NCI-H128 (cell line): ENCODE measurements at regions not wholly inside any gene's neighbourhood (a gene's known extent, or its start where the extent isn't known, plus 50 kb on each side); places are given as distances from the start of the nearest gene placed in this dataset.

Experiments
- DNase-seq: peaks from one replicate; lab custom pipeline; 2025; ENCODE audit not compliant: unreplicated experiment; lab: John Stamatoyannopoulos, UW

DNA sequence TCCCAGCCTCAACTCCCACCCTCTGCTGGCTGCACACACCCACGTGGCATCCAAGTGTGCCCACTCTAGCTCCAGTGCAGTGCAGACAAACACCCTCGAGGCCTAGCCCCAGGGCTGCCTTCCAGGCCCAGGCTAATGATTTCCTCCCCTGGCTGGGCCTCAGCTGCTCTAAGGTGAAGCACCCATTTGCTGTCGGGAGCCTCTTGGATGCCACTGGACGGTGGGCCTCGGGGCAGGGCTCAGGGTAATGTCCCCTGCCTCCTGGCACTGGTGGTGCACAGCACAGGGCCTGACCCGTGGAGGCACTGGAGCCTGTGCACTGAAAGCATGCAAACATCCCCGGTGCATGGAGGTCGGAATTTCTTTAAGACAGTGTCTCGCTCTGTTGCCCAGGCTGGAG, 635.2 kb downstream of the TBC1D22A start:
- no peak for DNase-seq

DNA sequence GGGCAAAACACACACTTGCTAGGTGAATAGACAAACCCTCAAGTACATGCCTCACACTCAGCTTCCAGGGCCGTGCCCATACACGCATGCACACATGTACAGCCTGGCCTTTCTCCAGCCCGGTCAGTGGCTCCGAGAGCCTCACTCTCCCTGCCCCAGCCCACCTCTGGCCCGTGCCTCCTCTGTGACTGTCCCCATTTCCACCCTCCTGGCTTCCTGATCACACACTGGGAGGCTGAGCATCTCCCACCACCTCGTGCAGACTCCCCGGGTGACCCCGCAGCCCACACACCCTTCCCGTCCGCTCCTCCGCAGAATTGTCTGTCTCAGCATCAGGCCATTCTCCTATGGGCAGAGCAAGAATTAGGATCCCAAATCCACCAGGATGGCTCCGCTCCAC, 634.1 kb downstream of the TBC1D22A start:
- DNase-seq: no peak

DNA sequence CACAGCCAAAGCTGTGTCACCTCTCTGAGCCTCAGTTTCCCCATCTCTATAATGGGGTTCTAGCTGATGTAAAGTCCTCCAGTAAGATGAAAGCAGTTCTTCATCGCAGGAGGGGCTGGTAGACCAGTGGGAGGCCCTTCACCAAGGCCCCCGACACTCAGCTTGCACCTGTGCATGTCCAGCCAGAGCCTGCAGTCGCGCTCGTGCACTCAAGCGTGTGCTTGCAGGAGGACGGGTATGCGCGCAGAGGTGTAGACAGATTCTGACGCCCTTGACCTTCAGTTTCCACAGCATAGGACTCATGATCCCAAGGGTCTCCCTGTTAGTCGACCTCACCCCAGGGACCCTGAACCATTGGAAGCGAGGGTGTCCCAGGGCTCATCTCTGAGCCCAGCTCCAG, 633.7 kb downstream of the TBC1D22A start:
- DNase-seq: no peak

DNA sequence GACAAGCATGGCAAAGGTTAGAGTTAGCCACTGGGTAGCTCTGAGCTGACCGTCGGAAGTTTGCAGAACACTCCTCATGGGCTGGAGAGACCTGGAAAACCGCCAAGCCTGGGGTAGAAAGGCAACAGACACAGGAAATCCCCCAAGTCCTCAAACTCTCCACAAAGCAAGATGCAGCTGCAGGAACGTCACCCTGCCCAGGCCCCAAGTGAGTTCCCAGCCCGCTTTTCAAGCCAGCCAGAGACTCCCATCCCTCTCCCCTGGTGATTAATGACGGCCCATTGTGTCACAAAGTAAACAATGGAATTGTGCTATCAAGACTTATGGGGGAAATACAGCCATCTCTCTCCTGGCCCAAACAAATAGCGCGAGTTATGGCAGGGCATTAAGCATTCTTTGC, 633.0 kb downstream of the TBC1D22A start:
- DNase-seq: no peak

DNA sequence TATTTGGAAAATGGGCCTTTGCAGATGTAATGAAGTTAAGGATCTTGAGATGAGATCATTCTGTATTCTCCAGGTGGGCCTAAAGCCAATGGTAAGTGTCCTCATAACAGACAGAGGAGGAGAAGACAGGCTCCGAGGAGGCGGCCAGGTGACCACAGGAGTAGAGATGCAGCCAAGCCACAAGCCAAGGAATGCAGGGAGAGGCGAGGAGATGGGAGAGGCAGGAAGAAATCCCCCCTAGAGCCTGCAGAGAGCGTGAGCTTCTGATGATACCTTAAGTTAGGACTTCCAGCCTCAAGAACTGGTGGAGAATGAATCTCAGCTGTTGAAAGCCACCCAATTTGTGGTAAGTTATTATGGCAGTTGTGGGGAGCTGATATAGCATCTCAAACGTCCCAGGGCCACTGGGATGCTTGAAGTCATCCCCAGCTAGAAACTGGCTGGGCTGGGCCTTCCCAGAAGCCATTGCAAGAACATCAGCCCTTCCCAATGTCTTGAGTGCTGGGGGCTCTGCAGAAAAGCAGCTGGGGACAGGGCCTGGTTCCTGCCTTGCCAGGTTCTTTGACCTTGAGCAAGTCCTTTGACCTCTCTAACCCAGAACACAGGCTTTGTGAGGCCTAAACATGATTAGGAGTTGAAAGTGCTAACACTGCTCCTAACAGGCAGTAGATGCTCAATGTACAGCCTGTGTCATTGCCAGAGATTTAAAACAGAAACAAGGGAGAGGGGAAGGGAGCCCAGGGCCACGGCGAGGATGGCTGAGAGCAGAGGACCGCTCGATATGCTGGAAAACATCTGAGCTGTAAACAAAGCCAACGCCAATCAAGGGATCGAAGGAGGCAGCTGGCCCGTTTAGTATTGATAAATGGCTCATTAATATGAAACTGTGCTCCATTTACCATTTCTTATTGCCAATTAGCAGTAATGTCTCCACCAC, 632.3 kb downstream of the TBC1D22A start:
- no peak for DNase-seq

DNA sequence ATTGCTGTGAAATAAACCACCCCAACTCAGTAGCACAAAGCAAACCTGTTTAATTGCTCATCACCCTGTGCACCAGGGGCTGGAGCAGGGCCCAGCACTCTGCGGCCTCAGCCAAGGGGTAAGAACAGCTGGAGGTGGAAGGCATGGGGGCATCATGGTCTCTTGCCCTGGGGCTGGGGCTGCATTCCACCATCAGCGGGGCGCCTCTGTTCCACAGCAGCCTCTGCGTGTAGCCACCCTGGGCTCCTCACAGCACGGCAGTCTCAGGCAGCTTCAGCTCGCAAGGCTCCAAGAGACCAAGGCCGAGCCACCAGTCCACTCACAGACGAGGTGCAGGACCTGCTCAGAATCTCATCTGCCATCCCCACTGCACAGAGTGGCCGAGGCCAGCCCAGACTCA, 630.7 kb downstream of the TBC1D22A start:
- DNase-seq: no peak

DNA sequence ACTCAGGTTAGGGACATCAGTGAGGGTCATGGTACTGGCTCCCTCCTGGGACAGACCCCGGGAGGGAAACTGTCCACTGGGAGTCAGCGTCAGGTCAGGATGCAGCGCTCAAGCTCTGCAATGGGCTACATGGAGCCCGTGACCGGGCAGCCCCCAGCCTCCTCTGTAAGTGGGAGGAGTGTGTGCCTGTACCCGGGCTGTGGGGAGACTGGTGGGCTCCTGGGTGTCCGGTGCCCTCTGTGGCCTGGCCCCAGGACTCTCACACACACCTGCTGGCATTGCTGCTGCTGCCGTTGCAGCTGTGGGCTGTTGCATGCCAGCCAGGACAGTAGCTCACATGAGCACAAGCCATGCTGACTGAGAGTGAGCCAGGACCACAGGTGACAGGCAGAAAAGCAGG, 630.3 kb downstream of the TBC1D22A start:
- no peak for DNase-seq

DNA sequence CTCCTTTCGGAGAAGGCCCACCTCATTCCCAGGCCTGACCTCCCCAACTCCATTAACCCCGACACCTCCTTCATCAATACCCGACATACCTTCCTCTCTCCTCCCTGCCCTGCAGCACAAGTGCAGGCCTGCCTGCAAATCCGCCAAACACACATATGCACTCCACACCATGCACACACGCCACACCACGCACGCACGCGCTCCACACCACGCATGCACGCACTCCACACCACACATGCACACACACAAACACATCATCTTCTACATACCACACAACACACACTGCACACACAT, 629.6 kb downstream of the TBC1D22A start:
- DNase-seq: no peak

DNA sequence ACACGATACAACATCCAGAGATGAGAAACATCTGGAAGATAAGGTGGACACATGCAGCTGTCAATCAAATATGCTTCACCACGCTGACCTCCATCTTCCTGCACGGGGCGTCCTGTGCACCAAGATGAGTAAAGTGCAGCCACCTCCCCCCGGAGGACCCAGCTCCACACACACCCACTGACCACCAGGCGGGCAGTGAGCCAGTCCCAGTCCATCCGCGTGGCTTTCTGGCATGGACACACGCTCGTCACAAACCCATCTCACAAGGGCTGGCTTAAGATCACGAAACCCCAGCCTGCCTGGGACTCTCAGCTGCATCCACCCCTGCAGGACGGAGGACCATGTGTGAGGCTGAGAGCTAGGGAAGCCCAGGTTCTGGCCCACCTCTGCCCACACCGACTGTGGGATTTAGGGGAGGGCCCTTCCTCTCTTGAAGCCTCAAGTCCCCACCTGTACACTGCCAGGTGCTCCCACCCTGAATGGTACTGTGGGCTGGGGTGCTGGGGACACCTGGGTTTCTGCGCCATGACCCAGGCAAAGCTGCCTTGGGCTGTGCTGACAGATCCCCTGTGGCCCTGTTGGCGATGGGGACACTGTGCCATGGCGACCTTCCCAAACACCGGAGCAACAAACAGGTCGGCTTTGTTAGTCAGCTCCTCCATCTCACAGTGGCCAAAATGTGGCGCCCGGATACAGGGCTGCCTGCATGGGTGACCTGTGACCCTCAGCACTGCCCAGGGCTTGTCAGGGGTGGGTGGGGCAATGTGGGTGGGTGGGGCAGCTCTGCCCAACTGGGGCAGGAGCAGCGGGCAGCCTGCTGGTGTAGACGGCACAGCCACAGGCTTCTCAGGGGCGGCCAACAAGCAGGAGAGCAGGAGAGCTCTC, 629.0 kb downstream of the TBC1D22A start:
- no peak for DNase-seq

DNA sequence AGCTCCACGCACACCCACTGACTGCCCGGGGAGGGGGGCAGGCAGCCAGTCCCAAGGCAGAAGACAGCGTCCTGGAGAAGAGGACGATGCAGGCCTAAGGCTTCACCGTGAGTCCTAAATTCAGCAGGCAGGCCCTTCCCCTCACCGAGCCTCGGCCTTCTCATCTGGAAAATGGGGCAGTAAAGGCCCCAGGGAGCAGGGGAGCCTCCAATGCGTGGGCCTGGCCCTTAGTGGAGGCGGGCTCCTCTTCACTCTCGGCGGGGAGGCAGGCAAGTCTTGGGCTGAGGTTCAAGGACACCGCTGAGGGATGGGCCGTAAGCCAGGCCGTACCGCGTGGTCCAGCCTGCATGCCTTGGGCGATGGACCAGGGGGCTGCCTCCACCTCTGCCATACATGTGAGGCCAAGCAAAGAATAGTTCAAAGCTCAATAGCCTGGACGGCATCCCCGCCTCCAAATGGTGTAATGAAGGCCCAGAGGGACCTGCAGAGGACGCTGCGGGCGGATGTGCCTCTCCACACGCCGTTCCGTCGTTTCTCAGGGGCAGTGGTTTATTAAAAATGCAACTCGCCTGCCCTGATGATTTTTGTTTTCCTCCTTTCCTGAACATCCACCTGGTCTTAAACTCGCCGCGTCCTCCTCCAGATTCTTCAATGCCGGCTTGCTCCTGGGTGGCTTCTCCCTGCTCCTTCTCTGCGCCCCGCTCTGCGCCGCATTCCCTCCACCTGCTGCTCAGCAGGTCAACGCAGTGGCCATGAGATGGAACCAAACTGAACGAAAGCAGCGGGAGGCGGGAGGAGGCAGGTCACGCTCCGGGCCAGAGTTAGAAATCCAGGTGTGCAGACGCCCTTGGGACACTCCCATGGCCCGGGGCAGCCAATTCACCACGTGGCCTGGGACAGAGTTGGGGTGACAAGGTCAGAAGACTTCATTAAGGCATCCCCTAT, 627.8 kb downstream of the TBC1D22A start:
- DNase-seq: no peak

DNA sequence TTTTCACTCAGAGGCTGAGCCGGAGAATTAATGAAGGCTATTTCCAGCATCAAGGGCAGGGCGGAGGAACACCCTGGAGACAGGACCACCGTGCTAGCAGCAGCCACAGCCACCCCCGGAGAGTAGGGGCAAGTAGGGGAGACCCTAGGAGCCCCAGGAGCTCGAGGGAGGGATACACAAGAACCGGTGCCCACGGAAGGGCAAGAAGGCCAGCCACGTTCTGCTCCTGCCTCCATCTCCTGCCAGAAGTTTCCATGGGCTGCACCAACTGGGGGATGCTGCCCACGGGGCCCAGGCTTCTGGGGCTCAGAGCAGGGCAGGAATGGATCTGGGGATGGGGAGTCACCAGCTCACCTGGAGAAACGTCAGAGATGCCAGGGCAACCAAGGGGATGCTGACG, 626.8 kb downstream of the TBC1D22A start:
- DNase-seq: no peak

DNA sequence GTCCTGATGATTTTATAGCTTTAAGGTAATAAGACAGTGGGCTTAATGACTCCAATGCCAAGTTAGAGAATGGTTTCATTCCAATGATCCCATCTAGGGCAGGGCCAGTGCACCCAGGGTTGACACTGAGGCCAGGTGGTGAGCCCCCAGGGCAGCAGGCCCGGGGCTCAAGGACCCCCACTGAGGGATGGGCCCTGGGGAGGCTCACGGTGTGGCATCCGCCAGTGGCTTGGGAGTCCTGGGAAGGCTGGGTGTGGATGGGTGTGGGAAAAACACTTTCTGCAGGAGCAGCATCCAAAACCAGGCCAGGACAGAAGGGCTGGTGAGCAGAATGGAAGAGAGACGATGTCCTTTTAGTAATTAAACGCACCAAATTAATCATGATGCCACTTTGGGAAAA, 626.3 kb downstream of the TBC1D22A start:
- DNase-seq: no peak

DNA sequence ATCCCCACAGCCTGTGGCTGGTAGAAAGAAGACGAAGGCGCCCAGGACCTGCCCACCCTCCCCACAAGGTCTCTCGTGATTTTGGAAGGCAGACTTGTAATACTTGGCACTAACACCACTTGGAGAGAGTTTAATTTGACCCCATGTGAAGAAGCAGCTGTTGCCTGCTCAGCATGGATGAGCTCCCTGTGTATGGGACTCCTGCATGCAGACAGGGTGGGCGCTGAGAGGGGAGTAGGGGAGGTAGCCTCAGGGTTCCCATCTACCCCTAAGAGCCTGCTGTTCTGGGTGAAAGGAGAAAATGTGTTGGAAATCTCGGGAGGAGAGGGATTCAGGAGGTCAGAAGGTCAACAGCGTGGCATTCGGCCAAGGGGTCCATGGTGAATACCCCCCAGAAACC, 625.9 kb downstream of the TBC1D22A start:
- DNase-seq: no peak

DNA sequence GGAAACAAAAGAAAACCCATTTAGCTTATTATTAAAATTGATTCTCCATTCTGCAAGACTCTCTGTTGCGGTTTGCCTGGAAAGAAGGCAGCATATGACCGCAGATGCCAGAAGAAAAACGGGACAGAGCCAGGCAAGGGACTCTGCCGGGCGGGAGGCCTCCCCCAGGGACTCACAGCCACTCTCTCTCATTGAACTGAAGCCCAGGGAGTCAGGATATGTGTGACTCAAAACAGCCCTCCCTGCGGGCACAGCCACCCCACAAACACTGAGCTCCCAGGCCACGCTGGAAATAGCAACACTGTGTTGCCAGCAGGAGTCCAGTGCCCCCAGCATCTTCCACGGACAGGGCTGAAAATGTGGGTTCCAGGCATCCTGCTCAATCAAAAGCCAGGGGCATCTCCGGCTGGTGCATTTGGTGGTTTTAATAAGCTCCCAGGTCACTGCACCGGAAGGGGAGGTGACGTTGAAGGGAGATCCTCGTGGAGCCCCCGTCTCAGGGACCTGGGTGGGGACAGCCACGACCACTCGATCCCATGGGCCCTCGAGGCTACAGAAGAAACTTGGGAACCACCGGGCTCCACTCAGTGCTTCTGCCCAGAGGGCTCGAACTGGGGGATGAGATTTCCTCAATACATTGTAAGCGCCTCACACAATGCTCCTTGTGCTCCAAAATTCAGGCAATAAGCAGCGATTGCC, 624.5 kb downstream of the TBC1D22A start:
- no peak for DNase-seq

DNA sequence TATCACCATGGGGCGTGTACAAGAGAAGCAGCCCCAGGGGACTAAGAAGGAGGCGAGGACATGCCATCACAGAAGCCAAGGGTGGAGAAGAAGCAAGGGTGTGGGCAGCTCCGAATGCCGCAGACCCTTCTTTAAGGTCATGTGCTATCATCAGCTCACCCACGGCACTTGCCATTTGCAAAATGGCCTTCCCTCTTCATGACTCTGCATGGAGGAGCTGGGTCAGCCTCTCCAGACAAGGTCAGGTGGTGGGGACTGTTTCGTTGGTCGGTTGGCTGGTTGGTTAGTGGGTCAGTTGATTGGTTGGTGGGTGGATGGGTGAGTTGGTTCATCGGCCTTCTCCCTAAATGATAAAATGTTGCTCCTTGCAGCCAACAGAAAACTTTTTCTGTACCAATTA, 622.5 kb downstream of the TBC1D22A start:
- no peak for DNase-seq

DNA sequence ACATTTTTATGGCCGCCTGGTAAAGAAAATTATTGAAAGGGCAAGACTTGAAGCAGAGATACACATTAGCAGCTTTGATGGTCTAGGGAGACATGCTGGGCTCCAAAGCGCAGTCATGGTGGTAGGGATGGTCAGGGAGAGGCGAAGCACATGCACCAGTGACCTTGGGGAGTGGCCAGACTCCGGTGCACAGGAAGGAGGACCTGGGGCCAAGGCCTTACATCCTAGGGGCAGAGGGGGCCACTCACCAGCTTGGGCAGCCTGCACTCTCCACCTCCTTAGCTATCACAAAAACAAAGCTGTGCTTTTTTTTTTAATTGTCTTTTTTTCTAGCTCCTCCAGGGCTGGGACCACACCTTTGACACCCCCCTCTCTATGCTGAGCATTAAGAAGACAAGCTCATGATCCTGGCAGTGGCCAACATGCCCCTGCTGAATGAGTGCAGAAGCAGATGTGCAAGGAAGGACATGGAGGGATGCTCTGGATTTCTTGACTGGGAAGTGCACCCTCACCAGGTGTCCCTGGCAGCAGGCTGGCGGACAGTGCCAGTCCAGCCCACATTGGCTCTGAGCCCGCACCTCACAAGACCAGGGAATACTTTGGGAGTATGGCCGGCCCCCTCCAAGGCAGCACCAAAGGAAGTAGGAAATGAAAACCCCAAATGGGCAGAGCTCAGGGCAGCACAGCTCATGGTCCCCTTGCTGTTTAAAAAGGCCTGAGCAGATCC, 619.9 kb downstream of the TBC1D22A start:
- no peak for DNase-seq

DNA sequence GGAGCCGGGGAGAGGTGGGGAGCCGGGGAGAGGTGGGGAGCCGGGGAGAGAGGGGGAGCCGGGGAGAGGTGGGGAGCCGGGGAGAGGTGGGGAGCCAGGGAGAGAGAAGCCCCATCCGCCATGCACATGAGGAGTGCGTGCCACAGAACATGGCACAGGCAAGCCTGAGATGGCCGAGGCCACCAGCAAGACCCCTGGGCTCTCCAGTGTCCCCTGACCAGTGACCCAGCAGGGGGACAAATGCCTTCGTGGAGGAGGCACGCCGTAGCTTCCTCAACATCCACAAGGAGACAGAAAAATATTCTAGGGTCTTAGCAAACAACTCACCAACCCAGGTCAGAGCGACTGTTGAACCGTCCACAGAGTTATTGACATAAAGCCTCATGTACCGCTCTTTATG, 618.8 kb downstream of the TBC1D22A start:
- no peak for DNase-seq

DNA sequence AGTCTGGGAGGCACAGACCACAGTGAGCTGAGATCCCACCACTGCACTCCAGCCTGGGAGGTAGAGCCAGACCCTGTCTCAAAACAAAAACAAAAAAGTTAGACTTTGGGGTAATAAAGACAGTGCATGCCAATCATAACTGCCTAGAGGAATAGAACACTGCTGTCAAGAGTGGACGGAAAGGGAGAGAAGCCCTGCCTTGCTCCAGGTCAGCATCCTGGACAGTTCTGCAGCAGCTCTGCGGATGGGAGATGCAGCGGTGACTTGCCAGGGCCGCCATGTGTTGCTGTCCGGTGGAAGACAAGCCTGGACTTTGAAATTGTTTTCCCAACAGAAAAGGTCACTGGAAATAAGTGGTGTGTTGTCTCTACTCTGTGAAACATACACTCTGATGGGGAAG, 618.2 kb downstream of the TBC1D22A start:
- no peak for DNase-seq

DNA sequence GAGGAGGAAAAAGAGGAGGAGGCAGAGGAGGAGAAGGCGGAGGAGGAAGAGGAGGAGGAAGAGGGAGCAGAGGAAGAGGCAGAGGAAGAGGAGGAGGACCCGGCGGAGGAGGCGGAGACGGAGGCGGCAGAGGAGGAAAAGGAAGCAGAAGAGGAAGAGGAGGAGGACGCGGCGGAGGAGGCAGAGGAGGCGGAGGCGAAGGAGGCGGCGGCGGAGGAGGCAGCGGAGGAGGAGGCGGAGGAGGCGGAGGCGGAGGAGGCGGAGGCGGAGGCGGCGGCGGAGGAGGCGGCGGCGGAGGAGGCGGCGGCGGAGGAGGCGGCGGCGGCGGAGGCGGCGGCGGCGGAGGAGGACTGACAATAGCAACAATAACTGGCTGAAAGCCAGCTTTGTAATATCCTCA, 616.6 kb downstream of the TBC1D22A start:
- DNase-seq: no peak
